T-helper 1 cell treated with Interleukin-12 subunit alpha and Interleukin-12 subunit beta and Interleukin-4 antibody, amounts not matched to agents 30 ng/mL and 1 ng/mL, for 36 hours (primary cell): ENCODE measurements at regions not wholly inside any gene's neighbourhood (a gene's known extent, or its start where the extent isn't known, plus 50 kb on each side); places are given as distances from the start of the nearest gene placed in this dataset.
"Not testable (repeated sequence)": the region's sequence is repeated elsewhere in the genome, so short reads cannot be mapped to it uniquely, and the experiment has no call there.

ENCODE experiments used
- intact Hi-C: fragments of 100-400 bp; cut with micrococcal nuclease; formaldehyde crosslinking; loops from one replicate; pipeline ENCODE4 v1.15.1; 2024

DNA sequence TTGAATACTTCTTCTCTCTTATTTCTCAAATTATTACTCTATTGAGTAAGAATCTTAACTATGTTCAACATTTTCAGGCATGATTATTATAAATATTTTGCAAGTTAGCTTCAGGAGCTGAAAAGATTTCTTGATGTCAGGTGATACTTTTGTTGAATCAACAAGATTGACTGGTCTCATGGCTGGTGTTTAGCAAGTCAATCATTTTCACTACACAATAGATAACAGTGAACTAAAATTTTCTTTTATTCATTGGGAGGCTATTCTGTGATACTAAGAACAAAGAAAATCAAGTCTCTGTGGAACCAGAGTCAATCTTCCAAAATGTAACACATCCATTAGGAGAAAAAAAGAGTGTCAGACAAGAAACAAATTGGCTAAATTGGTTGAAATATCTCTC, 476.7 kb downstream of the CNTN3 start:
- intact Hi-C loops = no loop called here

DNA sequence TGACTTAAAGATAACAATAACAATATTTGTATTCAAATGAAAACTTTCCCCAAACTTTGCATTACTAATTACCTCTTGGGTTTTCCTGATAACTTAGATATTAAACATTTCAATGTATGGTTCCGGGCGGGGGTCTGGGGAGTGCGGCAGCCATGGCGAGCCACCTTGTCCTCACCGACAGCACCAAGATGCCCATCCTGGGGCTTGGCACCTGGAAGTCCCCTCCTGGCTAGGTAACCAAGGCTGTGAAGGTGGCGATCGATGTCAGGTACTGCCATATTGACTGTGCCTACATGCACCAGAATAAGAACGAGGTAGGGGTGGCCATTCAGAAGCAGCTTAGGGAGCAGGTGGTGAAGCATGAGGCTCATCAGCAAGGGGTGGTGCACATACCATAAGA, 478.7 kb downstream of the CNTN3 start:
- intact Hi-C loops = no loop called here

DNA sequence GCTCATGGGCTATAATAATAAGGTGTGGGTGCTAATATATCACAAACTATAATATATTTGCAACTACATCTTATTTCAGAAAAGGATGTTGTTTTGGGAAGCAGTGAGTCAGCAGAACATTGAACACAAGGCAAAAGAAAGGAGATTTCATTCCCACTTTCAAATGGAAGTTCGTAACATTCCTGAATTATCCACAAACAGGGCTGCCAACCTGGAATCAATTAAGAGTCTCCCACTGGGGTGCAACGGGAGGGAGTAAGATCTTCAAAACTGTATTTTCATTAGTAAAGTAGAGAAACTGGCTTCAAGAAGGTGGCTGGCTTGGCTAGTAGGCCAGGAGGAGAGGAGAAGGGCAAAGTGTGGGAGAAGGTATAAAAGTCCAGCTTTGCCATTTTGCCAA, 479.6 kb downstream of the CNTN3 start:
- intact Hi-C loops = no loop called here

DNA sequence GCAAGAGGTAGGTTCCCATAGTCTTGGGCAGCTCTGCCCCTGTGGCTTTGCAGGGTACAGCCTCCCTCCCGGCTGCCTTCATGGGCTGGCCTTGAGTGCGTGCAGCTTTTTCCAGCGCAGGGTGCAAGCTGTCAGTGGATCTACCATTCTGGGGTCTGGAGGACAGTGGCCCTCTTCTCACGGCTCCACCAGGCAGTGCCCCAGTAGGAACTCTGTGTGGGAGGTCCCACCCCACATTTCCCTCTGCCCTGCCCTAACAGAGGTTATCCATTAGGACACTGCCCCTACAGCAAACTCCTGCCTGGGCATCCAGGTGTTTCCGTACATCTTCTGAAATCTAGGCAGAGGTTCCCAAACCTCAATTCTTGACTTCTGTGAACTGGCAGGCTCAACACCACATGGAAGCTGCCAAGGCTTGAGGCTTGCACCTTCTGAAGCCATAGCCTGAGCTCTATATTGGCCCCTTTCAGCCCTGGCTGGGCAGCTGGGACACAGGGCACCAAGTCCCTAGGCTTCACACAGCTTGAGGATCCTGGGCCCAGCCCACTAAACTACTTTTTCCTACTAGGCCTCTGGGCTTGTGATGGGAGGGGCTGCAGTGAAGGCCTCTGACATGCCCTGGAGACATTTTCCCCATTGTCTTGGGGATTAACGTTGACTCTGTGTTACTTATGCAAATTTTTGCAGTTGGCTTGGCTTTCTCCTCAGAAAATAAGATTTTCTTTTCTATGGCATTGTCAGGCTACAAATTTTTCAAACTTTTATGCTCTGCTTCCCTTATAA, 482.7 kb downstream of the CNTN3 start:
- intact Hi-C loops = not testable (repeated sequence)

DNA sequence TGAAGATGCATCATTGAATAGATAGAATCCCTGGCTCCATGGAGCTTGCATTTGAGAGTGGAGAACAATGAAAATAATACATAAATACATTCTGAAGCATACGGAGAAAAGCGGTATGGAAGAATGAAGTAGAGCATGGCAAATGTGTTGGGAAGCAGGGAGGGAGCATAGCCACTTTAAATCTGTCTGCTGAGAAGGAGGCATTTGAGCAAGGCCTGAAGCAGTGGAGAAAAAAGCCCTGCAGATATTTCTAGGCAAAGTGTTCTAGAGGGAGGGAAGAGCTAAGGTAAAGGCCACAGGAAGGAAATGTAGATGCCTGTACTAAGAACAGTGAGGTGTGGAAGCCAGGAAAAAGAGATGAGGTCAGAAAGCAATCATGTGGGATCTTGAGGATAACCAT, 484.8 kb downstream of the CNTN3 start:
- intact Hi-C loops = no loop called here

DNA sequence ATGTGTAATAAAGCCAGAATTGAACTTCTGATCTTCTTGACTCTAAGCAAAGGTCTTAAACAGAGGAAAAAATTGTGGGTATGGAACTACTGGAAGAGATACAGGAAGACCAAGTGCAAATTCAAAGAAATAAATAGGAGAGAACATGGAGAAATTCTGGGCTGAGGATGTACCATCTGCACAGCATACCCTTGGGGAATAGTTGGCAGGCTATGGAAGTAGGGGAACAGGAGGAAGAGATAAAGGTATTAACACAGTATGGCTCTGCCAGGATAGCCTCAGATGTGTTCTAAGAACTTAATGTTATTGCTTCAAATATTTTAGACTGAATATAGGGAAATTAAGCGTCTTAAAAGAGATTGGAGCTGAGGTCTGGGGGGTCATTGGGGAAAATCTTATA, 485.4 kb downstream of the CNTN3 start:
- intact Hi-C loops = no loop called here

DNA sequence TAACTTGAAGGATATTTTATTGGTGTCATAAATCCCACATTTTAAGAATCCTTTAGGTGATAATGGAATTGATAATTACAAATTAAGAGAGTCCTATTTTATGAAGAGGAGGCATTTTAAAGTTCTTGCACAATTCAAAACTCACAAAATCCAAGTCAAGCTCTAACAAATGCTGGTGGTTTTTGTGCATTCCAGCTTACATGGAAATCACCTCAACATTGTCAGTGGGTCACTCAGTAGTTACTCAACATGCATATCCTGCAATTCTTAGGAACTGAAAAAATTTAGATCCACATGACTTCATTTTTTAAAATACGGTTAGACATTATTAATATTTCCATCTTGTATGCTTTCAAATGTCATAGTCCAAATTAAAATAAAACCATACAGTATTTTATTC, 487.2 kb downstream of the CNTN3 start:
- intact Hi-C loops = no loop called here

DNA sequence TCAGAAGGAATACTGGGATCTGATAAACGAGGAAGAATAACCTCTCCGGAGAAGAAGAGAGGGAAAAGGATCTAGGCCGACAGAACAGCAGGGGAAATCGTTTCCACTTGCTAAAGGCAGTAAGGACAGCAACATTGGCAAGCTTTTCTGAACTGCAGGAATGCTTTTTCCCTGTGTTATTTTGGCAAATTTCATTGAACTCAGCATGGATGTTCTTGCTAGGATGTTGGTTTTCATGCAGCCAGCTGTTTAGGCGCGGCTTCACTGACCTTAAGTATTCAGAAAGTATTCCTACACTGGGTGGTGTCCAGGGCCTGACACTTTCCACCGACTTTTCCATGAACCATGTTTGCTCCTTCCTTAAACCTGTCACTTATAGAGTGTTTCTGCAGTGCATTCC, 489.7 kb downstream of the CNTN3 start:
- intact Hi-C loops = no loop called here

DNA sequence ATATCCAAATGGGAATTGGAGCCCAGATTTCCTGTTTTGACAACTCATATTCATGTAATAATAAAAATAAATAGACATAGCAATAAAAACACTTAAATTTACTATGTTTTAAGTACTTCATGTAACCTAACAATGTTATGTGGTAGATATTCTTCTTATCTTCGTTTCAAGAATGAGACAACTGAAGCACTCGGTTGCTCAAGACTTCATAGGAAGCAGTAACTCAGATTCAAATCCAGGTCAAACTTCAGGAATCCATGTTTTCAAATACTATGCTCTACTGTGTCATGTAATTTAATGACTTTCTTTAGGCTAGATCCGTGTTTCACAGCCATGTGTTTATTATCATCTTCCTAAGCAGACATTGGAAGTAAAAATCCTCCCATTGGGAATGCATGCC, 492.2 kb downstream of the CNTN3 start:
- intact Hi-C loops = no loop called here

DNA sequence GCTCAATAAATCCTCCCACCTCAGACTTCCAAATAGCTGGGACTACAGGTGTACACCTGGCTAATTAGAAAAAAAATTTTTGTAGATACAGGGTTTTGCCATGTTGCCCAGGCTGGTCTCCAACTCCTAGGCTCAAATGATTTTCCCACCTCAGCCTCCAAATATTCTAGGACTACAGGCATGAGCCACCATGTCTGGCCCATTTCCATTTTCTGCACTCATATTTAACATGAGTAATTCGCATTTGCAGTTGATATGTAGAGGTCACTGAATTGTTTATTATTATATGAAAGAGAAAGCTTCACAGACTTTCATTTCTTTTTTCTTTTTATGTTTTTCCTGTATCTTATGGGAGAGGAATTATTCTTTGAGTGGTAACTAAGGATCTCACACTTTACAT, 492.7 kb downstream of the CNTN3 start:
- intact Hi-C loops = no loop called here

DNA sequence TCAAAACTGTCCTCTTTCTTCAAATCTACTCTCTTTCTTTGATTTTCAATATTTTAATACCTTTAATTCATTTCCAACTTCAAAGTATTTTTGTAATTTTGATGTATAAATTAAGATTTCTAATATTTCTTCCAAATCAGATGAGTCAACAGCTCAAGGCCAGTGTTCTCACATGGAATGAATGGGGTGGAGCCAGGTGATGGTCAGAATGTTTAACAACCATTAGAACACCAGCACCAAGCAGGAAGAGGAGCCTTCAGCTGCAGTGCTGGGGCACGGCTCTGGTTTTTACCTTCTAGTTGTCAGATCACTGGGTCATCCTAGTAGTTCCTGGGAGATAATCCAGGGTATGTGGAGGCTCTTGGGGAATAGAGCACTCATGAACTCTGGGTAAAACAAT, 494.5 kb upstream of the PDZRN3 start:
- intact Hi-C loops = no loop called here

DNA sequence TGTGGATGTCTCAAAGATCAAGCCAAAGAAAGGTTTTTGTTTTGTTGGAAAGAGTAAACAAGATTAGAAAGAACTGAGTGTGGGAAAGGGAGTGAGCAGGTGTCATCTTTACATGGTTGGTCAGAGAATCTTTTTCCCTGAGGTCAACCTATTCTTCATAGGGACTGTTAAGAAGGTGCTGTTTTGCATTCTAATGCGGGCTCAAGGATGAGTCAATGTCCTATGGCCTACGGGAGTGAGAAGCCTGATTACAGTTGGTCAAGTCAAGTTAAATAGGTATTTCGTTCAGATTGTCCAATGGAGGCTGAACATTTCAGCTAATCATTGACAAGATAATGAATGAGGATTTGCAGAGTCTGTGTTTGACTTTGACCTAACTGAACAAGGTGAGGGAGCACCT, 491.2 kb upstream of the PDZRN3 start:
- intact Hi-C loops = no loop called here

DNA sequence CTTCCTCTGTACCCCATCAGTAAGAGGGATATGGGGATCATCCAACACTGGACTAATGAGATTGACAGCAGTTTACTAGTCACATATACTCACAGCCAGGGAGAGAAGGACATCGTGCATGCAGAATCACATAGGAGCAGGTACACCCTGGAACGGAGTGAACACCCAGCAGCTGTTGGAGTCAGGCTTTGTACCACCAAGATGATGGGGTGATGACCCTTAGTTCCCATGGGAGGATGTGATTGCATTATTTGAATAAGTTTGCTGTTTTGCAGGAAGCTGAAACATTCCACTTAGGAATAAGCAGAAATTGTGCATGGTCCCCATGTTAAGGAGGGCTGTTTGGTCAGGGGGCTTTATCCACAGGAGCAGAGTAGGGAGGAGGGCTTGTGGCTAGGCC, 482.7 kb upstream of the PDZRN3 start:
- intact Hi-C loops = no loop called here

DNA sequence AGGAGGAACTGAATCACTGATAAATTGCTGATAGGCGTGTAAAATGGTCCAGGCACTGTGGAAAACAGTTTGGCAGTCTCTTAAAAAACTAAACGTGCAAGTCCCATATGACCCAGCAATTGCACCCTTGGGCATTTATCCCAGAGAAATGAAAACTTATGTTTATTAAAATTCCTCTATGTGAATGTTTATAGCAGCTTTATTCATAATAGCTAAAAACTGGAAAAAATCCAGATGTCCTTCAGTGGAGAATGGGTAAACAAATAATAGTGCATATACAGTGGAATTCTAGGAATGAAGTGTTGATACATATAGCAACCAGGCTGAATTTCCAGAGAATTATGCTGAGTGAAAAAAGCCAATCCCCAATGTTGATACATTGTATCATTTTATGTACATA, 482.2 kb upstream of the PDZRN3 start:
- intact Hi-C loops = no loop called here

DNA sequence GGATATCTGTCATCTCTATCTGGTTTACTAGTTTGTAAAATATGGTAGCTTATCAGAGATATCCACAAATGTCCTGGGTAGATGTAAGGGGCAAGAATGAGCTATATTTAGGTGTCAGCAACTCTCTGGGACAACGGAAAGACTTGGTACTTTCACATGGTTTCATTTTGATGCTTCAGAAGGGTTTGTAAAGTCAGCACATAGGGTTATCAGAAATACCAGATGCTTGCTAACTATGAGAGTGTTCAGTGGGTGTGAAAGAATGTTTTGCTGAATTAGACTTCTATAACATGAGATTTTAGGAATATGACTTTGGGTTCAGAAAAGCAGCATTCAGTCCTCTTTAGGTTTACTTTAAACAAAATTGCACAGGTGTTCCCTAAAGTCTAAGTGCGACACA, 466.5 kb upstream of the PDZRN3 start:
- intact Hi-C loops = no loop called here

DNA sequence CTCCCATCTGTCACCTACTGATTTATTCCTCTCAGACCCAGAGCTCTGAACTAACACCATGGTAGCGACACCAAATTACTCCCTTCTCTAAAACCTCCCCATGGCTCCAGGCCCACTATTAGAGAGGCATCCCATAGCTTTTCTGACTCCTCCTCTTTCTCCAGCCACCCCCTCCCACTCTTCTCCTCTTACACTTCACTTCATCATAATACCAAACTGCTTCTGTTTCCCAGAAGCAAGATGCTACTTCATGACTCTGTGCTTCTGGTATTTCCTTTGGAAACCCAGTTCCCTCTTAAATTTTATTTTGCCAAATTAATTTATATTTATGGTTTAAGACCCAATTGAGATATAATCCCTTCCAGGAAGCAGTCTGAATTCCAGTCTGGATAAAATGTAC, 465.1 kb upstream of the PDZRN3 start:
- intact Hi-C loops = no loop called here

DNA sequence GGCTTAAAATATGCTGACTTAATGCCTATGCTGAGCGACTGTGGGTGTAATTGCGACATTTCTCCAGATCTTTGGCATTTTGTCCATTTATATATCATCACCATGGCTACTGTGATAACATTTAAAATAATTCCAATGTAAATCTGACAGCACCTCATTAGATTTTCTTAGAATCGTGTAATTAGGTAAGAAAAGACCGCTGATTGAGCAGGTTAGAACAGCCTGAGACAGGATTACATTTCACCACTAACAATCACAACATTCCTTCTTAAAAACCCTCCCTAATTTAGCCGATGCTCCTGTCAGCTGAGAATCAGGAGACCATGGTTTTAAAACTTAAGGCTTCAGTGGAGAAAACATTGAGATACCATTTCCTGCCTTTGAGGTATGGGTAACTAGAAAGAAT, 455.3 kb upstream of the PDZRN3 start:
- intact Hi-C loops = no loop called here

DNA sequence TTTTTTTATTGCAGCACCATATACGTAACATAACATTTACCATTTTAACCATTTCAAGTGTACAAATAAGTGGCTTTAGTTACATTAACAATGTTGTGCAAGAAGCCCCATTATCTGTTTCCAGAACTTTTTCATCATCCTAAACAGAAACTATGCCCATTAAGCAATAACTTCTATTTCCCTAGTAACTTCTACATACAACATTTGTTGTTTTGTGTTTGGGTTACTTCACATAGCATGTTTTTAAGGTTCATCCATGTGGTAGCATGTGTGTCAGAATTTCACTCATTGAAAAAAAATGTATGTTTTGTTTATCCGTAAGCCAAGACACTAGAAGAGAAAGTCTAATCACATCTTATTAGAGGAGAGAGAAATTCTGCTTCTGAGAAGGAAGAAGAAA, 450.5 kb upstream of the PDZRN3 start:
- intact Hi-C loops = no loop called here

DNA sequence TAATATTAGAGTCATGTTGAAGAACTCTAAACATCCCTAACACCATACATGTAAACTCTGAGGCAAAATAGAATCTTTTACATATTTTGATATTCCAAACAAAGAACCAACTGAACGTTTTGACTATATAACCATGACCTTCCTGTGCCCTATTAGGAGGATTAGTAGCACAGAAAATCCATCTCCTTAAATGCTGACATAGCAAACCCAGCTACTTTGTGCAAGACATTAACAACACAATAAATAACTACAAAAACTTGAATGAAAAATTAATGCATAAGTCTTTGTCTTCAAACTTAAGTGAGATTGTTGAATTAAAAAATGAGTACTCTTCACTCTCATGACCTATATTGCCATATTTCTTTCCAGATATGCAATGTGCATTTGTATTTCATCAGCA, 450.0 kb upstream of the PDZRN3 start:
- intact Hi-C loops = no loop called here

DNA sequence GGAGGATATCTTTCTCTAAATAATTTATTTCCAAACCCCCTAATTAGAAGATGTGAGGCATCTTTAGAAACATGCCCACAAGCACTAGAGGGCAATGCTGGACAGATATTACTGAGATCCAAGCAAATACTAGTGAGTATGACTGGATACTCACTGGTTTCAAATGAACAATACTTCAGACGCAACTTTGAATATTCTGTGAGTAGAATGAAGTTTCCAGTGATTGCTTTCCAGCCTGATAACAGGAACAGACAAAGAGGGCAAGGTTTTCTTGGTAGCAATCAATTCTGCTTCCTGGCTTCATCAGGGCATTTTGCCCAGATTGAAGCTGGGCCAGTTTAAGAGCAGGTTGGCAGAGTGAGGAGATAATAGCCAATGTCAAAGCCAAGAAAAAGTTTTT, 442.6 kb upstream of the PDZRN3 start:
- intact Hi-C loops = loop anchor here (5.0 kb wide), 1 partner anchor 1045 kb away; no protein-coding TSS in a partner anchor

DNA sequence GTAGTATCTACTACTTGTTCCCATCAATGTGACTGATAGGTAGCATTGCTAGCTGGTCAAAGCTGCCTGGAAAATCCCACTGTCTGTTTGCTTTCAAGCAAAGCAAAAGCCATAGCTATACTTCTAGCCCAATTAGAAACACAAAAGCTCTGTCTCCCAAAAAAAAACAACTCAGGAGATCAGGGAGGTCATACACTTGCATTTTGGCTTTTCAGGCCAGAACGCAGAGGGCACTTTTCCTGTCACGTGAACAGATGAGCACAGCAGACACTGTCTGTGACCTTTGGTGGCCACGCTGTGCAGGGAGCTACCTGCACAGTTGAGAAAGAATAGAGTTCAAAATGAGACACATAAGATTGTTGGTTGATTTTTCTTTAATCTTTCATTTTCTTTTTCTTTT, 441.7 kb upstream of the PDZRN3 start:
- intact Hi-C loops = loop anchor here (5.0 kb wide), 1 partner anchor 1046 kb away; no protein-coding TSS in a partner anchor

DNA sequence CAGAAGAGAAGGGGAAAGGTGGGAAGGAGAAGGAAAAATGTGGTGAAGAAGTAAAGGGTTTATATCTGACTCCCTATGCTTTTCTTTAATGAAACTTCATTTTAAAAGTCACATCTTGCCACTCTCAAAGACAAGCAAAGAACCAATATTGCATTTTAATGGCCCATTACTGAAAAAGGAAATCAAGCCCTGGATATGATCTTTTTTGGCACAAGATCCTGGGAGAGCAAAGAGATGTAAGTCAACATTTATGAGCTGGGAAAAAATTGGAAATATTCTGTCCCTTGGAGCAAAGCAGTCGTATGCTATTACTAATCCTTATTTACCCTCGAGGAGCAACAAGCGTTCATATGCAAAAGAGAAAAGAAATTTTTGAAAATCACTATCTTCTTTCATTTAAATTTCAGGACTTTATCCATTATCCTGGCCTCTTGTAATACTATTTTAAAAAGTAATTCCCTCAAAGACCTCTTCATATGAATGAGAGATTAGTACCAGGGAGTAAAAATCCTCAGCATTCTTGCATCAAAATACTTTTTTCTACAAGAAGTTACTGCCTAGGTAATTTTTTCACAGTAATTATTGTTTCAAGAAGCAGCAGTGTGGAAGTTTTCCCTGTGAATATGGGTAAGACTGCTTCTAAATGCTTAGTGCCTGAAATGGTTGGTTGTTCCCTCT, 435.3 kb upstream of the PDZRN3 start:
- intact Hi-C loops = no loop called here

DNA sequence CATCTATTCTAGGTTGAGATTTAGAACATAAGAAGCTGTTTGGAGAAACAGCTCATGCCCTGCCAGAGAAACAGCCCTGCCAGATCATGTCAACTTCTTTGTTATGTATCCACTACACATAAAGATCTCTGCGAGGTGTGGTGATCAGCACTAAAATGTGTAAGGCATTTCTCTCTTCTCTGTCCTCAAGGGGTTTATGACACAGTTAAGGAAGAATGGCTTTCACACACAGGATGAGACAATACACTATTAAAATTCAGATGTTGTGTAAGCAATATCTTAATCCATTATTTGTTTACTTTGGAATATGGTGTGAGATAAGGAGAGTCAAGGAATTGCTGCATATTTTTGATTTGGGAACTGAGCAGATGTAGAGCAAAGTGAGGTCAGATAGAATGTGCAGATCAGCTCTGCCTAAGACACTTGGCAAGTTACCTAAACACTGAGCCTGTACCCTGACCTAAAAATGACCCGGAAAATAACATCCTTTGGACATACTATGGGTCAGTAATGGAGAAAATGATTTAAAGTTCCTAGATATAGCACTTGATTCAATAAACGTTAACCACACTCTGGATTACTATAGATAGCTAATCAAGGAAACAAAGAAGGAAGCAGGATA, 434.7 kb upstream of the PDZRN3 start:
- intact Hi-C loops = no loop called here
